ENCODE measurements at regions not wholly inside any gene's neighbourhood (a gene's known extent, or its start where the extent isn't known, plus 50 kb on each side); places are given as distances from the start of the nearest gene placed in this dataset.

- ChIA-PET POLR2A (no interaction called here), CTCF (interaction anchor here (0.7 to 3.2 kb wide), 7 partner anchors 9 to 1271 kb away, joined by 3 to 26 read pairs (median 4); no protein-coding TSS in a partner anchor)
- no peak for TF ChIP-seq CTBP1 (IDR thresholded peaks at IDR 0.05; ENCODE audit: borderline replicate concordance)
- TF ChIP-seq SUZ12 (IDR thresholded peaks at IDR 0.05): no peak
- no peak for TF ChIP-seq SP1 (IDR thresholded peaks at IDR 0.05)
- TF ChIP-seq NFRKB (IDR thresholded peaks at IDR 0.05): no peak
- no peak for TF ChIP-seq HDGF (IDR thresholded peaks at IDR 0.05; ENCODE audit: borderline replicate concordance)
- TF ChIP-seq PKNOX1 (IDR thresholded peaks at IDR 0.05): no peak
- no peak for TF ChIP-seq ZNF384 (IDR thresholded peaks at IDR 0.05)
- no peak for TF ChIP-seq FOXM1 (IDR thresholded peaks at IDR 0.05; ENCODE audit: borderline replicate concordance)
- DNase-seq (ENCODE audit: extremely low spot score): no peak
Observed at GRCh38 chr14:53304726-53305381, 151.7 kb upstream of the DDHD1 start.

GRCh38 chr14:53295985-53296582, 143.0 kb upstream of the DDHD1 start:
- DNase-seq (ENCODE audit: extremely low spot score): peak; percentile 41
- CTCF ChIA-PET: interaction anchor here (0.6 to 2.4 kb wide), 9 partner anchors 10 to 1317 kb away, joined by 3 to 26 read pairs (median 5); no protein-coding TSS in a partner anchor
- no peak for TF ChIP-seq FOXM1 (IDR thresholded peaks at IDR 0.05; ENCODE audit: borderline replicate concordance)
- TF ChIP-seq SUZ12 (IDR thresholded peaks at IDR 0.05): no peak
- no peak for TF ChIP-seq SP1 (IDR thresholded peaks at IDR 0.05)
- TF ChIP-seq ELF4 (IDR thresholded peaks at IDR 0.05): no peak
- no peak for TF ChIP-seq NFRKB (IDR thresholded peaks at IDR 0.05)
- no peak for TF ChIP-seq TARDBP (IDR thresholded peaks at IDR 0.05)
- no peak for TF ChIP-seq CTBP1 (IDR thresholded peaks at IDR 0.05; ENCODE audit: borderline replicate concordance)
- no peak for TF ChIP-seq HDGF (IDR thresholded peaks at IDR 0.05; ENCODE audit: borderline replicate concordance)
- TF ChIP-seq FOXA1 (IDR thresholded peaks at IDR 0.05): no peak
- no peak for TF ChIP-seq PKNOX1 (IDR thresholded peaks at IDR 0.05)
- no peak for TF ChIP-seq ARNT (IDR thresholded peaks at IDR 0.05)
- no peak for TF ChIP-seq BHLHE40 (IDR thresholded peaks at IDR 0.05; ENCODE audit: borderline replicate concordance)
- POLR2A ChIA-PET: interaction anchor here (1.0 kb wide), 1 partner anchor 143 kb away, joined by 3 read pairs; the partner anchor contains the start of gene DDHD1

- ChIA-PET POLR2A (no interaction called here), CTCF (interaction anchor here (0.6 to 2.4 kb wide), 8 partner anchors 11 to 1054 kb away, joined by 3 to 26 read pairs (median 4); no protein-coding TSS in a partner anchor)
- DNase-seq (ENCODE audit: extremely low spot score): no peak
- no peak for TF ChIP-seq FOXA1 (IDR thresholded peaks at IDR 0.05)
Observed at GRCh38 chr14:53295372-53295771, 142.2 kb upstream of the DDHD1 start.

GRCh38 chr14:53286301-53286700, 133.2 kb upstream of the DDHD1 start:
- ChIA-PET POLR2A (no interaction called here), CTCF (no interaction called here)
- TF ChIP-seq FOXK2 (IDR thresholded peaks at IDR 0.05) (no peak), ELF4 (IDR thresholded peaks at IDR 0.05) (no peak), ARNT (IDR thresholded peaks at IDR 0.05) (no peak), HDGF (IDR thresholded peaks at IDR 0.05; ENCODE audit: borderline replicate concordance) (no peak), L3MBTL2 (conservative IDR thresholded peaks at IDR 0.05) (no peak), ZNF384 (IDR thresholded peaks at IDR 0.05) (no peak), BHLHE40 (IDR thresholded peaks at IDR 0.05; ENCODE audit: borderline replicate concordance) (no peak), FOXM1 (IDR thresholded peaks at IDR 0.05; ENCODE audit: borderline replicate concordance) (no peak), PKNOX1 (IDR thresholded peaks at IDR 0.05) (no peak), CTBP1 (IDR thresholded peaks at IDR 0.05; ENCODE audit: borderline replicate concordance) (no peak), FOXA1 (IDR thresholded peaks at IDR 0.05) (no peak), SP1 (IDR thresholded peaks at IDR 0.05) (no peak), NFRKB (IDR thresholded peaks at IDR 0.05) (no peak), TARDBP (IDR thresholded peaks at IDR 0.05) (no peak), SUZ12 (IDR thresholded peaks at IDR 0.05) (no peak), LEF1 (IDR thresholded peaks at IDR 0.05; ENCODE audit: borderline replicate concordance) (no peak)

GRCh38 chr14:53285821-53286220, 132.7 kb upstream of the DDHD1 start:
- TF ChIP-seq FOXM1 (IDR thresholded peaks at IDR 0.05; ENCODE audit: borderline replicate concordance) (no peak), NFRKB (IDR thresholded peaks at IDR 0.05) (no peak), CTBP1 (IDR thresholded peaks at IDR 0.05; ENCODE audit: borderline replicate concordance) (no peak), HDGF (IDR thresholded peaks at IDR 0.05; ENCODE audit: borderline replicate concordance) (no peak), FOXA1 (IDR thresholded peaks at IDR 0.05) (no peak)
- no peak for DNase-seq (ENCODE audit: extremely low spot score)
- POLR2A ChIA-PET: no interaction called here
- CTCF ChIA-PET: no interaction called here

More at GRCh38 chr14:53286301-53286700, 133.2 kb upstream of the DDHD1 start:
- no peak for DNase-seq (ENCODE audit: extremely low spot score)

GRCh38 chr14:53285064-53285463, 131.9 kb upstream of the DDHD1 start:
- TF ChIP-seq L3MBTL2 (conservative IDR thresholded peaks at IDR 0.05) (no peak), NFRKB (IDR thresholded peaks at IDR 0.05) (no peak), ELF4 (IDR thresholded peaks at IDR 0.05) (no peak), TARDBP (IDR thresholded peaks at IDR 0.05) (no peak), CTBP1 (IDR thresholded peaks at IDR 0.05; ENCODE audit: borderline replicate concordance) (no peak), ARNT (IDR thresholded peaks at IDR 0.05) (no peak), FOXM1 (IDR thresholded peaks at IDR 0.05; ENCODE audit: borderline replicate concordance) (no peak), HDGF (IDR thresholded peaks at IDR 0.05; ENCODE audit: borderline replicate concordance) (no peak), LEF1 (IDR thresholded peaks at IDR 0.05; ENCODE audit: borderline replicate concordance) (no peak), PKNOX1 (IDR thresholded peaks at IDR 0.05) (no peak), SUZ12 (IDR thresholded peaks at IDR 0.05) (no peak), FOXK2 (IDR thresholded peaks at IDR 0.05) (no peak), BHLHE40 (IDR thresholded peaks at IDR 0.05; ENCODE audit: borderline replicate concordance) (no peak), SP1 (IDR thresholded peaks at IDR 0.05) (no peak), ZNF384 (IDR thresholded peaks at IDR 0.05) (no peak)
- POLR2A ChIA-PET: no interaction called here
- CTCF ChIA-PET: interaction anchor here (0.7 kb wide), 1 partner anchor 164 kb away, joined by 4 read pairs; no protein-coding TSS in a partner anchor
- DNase-seq (ENCODE audit: extremely low spot score): no peak

Data from HEK293T (cell line).